ENCODE measurements at regions not wholly inside any gene's neighbourhood (a gene's known extent, or its start where the extent isn't known, plus 50 kb on each side); places are given as distances from the start of the nearest gene placed in this dataset.

DNA sequence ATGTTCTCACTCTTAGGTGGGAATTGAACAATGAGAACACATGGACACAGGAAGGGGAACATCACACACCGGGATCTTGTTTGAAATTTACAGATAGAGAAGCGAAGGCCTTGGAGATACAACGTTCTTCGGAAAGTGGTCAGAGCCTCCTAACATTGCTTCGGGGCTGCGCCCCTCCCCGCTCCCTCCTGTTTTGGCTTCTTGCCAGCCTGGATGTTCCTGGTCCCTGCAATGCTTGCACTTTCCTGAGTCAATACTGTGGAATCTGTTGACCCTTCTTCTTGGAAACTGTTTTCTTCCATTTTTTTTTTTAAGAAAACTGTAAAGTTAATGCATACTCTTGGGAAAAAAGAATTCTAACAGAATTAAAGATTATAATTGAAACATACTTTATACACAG lies 360.8 kb downstream of the SOCS6 start:
- TF ChIP-seq, protein P1, sequence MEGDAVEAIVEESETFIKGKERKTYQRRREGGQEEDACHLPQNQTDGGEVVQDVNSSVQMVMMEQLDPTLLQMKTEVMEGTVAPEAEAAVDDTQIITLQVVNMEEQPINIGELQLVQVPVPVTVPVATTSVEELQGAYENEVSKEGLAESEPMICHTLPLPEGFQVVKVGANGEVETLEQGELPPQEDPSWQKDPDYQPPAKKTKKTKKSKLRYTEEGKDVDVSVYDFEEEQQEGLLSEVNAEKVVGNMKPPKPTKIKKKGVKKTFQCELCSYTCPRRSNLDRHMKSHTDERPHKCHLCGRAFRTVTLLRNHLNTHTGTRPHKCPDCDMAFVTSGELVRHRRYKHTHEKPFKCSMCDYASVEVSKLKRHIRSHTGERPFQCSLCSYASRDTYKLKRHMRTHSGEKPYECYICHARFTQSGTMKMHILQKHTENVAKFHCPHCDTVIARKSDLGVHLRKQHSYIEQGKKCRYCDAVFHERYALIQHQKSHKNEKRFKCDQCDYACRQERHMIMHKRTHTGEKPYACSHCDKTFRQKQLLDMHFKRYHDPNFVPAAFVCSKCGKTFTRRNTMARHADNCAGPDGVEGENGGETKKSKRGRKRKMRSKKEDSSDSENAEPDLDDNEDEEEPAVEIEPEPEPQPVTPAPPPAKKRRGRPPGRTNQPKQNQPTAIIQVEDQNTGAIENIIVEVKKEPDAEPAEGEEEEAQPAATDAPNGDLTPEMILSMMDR (IDR thresholded peaks at IDR 0.05; ENCODE audit: low read length): no peak
- TF ChIP-seq EZH2 (optimal IDR thresholded peaks at IDR 0.05; ENCODE audit: low read depth, low read length): no peak
